A172 (cell line): ENCODE measurements at regions not wholly inside any gene's neighbourhood (a gene's known extent, or its start where the extent isn't known, plus 50 kb on each side); places are given as distances from the start of the nearest gene placed in this dataset.
A peak's percentile ranks its signal among the peaks of the same experiment; 100 is the strongest.

Experiments used
- DNase-seq: peaks from one replicate; pipeline ENCODE4 v3.0.0-alpha.2; 2015; ENCODE audit warnings: low spot score

- DNase-seq, result no peak
These were observed 251.4 kb upstream of the ROPN1 start for GRCh38 chr3:124243177-124243859.

GRCh38 chr3:124246376-124246775, 254.5 kb upstream of the ROPN1 start:
- DNase-seq, result no peak

DNA sequence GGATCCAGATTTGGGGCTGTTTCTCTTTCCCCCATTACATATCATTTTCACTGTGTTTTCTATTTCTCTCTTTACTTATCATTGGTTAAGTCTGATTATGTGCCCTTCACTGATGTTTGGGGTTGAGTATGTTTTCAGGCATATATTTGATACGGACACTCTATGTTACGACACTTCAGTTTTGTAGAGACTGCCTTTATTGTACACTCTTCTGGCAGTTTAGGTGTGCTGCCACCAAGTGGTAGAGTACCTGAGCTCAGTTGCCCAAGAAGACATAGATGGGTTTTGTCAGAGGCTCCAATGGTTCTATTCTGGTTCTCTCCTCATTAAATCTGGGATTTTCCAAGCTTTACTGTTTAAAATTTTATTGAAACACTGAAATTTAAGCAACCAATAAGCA, 255.0 kb upstream of the ROPN1 start:
- DNase-seq, result peak; percentile 38

DNA sequence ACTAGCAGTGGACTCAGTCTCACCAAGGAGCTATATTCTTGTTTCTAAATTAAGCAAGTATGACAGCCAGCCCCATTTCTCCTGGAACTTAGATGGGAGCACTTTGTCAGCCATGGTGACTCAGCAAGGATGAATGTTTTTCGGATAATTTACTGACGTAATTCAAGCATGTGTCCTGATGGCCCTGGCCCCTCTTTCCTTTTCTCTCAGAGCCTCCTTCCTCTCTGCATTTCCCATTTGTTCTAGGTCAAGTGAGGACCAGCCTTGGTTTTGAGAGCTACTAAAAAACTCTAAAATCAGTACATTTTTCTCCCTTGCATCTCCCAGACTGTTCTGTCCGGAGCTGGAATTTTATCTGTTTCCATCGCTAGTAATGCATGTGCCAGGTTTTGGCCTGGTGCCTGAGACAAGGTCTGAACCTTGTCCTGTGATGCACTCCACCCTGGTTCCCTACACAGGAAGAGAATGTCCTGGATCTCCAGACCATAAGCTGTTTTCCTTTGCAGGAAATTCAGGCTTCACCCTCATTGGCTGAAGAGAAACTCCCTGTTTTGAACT, 256.6 kb upstream of the ROPN1 start:
- DNase-seq, result peak; percentile 89

DNA sequence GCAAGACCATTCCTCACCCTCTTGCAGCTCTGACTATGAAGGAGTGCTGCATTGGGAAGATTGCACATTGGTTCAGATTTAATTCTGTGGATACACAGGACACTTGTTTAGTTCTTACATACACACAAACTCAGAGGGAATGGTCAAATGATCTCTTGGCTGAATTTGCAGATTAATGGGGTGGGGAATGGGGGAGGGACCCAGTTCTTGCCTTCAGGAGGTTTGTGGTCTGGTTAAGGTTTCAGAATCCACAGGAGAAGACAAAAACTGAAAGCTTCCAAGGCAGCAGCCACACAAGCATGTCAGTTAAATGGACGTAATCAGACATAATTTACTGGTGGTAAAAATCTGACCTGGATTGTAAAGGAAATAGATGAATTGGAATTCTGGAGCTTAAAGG, 257.1 kb upstream of the ROPN1 start:
- no peak for DNase-seq

GRCh38 chr3:124250053-124250452, 258.1 kb upstream of the ROPN1 start:
- peak; percentile 38 for DNase-seq

- DNase-seq, result no peak
These were observed 264.2 kb upstream of the ROPN1 start for GRCh38 chr3:124256156-124256555.

DNA sequence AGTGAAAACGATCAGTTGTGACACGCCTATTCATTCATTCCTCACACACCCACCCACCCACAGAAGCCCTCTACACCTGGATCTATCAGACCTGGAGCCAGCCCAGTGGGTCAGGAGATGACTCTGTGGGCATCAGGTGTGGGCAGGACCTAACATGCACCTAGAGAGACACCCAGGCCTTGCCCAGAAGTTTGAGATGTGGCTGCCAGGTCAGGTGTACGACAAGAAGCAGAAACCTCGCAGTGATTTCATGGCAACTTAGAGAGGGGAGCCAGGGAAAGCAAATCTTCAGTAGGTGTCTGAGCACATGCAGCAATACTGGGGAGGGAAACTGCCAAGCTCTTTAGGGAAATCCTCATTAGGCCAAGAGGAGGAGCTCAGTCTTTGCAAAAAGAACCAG, 264.7 kb upstream of the ROPN1 start:
- DNase-seq, result no peak

DNA sequence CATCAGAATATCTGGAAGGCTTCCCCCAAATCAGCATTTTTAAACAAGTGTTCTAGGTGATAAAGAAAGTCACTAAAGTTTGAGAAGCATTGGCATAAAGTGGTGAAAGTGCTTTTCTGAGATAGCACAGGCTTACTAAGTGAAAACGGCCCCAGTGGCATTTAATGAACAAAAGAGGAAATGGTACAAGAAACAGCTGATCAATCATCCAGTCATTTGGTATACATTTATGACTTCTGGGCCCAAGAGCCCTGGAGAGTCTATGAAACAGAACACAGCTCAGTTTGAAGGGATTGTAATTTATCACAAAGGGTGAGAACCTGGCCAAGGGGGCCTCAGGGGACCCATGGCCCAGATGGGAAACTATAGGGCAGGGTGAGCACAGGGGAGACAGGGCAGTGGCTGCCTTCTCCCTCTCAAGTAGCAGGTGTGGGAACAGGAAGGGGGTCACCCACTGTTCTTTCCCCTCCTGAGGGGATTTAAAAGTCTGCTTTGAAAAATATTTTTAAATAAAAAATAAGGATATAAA, 265.5 kb upstream of the ROPN1 start:
- no peak for DNase-seq

DNA sequence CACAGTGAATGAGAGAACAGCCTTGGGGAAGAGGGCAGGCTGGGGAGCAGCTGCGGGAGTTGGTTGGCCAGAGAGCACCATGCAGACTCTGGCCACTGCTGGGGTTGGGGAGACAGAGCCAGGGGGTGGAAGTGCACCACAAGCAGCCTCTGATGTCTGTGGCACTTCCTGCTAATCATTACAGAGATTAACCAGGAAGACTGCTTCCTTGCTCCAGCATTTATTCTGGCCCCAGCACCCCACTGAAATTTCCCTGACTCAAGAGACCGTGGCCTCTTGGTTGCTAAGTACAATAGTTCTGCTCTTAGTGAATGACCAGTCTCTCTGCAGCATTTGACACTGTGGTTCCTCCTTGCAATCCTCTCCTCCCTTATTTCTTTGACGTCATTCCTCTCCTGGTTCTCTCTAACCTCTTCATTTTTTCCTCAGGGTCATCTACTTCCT, 266.2 kb upstream of the ROPN1 start:
- DNase-seq, result peak; percentile 58

DNA sequence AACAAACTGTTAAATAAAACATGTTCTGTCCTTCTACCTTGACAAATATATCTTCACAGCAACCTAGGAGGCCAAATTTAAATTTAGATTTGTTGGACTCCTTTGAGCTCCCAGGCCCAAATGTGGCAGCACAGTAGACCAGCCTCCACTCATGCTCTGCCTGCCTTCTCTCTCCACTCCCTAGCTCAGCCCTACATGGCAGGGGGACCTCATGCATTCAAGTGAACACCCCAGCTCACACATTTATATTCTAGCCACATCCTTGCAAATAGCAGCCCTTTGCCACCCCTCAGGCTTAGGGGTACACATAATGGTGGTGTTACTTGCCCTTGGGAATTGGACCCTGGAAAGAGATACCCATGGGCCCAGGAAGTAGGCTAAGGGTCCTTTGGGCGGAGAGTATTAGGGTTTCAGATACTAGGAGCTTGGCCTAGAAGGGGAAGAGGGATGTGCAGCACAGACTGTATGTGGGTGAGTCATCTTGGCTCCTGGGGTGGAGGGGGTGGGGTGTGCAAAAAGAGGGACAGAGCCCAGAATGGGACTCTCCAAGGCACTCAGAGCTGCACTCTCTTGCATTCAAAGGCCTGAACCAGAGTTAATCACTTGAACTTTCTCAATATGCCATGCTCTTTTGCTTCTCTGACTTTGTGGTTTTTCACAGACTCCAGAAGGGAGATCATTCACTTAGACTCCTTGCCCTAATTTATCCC, 268.4 kb upstream of the ROPN1 start:
- DNase-seq, result peak; percentile 84

- DNase-seq, result no peak
These were observed 269.4 kb upstream of the ROPN1 start for GRCh38 chr3:124261306-124261705.

DNA sequence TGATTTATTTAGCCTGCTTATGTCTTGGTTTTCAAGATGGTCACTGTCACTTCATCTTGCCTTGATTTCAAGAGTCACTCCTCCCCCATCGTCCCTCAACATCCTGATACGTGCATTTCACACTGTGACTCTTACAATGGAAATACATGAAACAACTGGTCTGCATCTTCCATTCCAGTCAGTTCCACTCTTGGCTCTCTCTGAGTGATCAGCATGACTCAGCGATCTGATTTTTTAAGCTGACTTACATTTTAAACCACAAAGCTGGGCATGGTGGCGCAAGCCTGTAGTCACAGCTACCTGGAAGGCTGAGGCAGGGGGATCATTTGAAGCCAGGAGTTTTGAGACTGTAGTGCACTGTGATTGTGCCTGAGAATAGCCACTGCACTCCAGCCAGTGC, 271.2 kb upstream of the ROPN1 start:
- DNase-seq, result peak; percentile 86

- DNase-seq, result no peak
These were observed 272.4 kb upstream of the ROPN1 start for GRCh38 chr3:124264346-124264745.

GRCh38 chr3:124266487-124266886, 274.6 kb upstream of the ROPN1 start:
- DNase-seq, result no peak

GRCh38 chr3:124267406-124267805, 275.5 kb upstream of the ROPN1 start:
- no peak for DNase-seq

DNA sequence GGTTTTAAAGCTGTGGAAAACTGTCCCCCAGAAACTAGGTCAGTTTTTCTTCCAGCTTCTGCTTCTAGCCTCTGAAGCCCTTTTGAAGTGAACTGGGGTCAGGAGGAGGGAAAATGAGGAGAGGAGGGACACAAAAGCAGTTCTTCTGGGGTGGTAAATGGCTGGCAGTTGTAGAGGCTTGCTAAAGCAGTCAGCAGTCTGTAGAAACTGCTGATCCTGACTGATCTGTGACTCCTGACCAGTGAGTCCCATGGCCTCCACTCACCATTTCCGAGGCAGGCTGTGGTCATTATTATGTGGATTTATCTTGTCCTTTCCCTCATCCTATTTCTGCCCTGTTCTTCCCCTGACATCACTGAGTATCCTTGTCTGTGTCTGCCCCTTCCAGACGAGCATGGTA, 276.4 kb upstream of the ROPN1 start:
- DNase-seq, result no peak

GRCh38 chr3:124269619-124270018, 277.7 kb upstream of the ROPN1 start:
- DNase-seq, result no peak

DNA sequence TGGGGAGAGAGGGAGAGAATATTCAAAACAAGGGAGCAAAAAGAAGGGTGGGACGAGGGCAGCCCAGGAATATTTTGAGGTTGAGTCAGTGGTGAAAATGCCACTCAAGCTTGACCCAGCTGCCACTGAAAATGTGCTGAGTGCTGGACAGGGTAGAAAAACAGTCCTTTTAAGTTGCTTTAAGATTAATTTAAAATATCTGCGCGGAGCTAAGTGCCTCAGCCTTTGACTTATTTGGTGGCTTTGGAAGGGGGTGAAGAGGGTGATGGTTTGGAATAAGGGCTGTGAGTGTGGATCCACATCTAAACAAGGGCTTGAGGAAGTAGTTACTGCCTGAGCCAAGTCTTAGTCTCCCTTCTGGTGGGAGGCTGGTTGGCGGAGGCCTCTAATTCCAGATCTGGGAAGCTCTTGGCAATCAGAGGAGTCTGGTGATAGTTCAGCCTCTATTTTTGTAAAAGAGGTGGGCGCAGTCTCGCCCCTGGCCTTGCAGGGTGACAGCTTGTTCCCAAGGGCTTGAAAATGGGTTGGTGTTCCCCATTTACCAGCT, 280.8 kb upstream of the ROPN1 start:
- peak; percentile 56 for DNase-seq

GRCh38 chr3:124273651-124274050, 281.7 kb upstream of the ROPN1 start:
- DNase-seq, result no peak

DNA sequence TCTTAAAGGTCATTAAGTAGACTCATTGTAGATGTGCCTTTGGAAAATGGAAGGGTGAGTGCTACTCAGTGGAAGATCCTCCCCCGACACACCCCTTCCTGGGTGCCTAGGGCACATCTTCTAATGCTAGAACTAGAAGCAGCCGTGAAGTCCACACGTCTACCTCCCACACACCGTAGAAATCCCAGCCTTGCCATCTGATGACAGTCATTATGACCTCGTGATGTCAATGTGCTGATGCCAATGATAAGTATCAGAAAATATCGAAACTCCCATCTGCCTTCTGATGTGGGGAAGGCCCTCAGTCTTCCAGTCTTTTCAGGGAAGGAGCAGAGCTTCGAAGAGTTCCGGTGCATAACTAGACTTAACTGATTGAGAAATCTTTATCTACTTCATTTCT, 282.1 kb upstream of the ROPN1 start:
- DNase-seq, result no peak

DNA sequence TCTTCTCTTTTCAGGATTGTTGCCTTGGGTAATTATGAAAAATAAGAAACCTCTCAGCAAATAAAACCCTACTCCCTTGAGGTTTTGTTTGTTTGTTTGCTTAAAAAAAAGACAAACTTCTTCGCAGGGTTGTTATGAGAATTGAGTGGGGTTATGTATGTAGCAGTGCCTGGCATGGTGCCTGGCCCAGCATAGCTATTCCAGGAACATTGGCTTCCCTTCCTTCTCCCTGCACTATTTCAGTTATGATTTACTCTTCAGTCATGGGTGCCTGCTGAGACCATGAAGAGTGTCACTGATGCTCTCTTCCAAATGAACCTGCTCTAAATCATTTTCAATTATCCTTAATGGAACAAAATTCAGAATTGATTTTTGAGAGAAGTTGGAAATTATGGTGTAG, 283.5 kb upstream of the ROPN1 start:
- no peak for DNase-seq

DNA sequence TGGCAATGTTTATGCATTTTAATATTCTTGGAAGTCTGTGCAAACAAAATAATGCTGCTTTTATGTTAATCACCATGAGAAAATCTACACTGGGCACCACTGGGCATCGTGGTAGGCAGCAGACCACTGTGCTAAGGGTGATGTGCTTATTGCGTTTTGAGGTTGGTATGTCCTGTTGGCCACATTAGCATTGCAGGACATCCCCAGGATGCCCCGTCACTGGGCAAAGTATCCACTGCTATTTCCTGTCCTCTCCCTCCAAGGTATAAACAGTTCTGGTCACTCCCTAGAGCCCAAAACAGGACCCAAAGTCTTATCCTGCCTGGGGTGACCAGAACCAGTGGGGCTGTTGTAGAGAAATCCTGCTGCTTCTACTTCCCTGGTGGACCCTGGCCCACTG, 284.2 kb upstream of the ROPN1 start:
- DNase-seq, result no peak
